ENCODE measurements at regions not wholly inside any gene's neighbourhood (a gene's known extent, or its start where the extent isn't known, plus 50 kb on each side); places are given as distances from the start of the nearest gene placed in this dataset.

- TF ChIP-seq POLR2A (IDR thresholded peaks at IDR 0.05) (no peak), CTCF (IDR thresholded peaks at IDR 0.05) (no peak), EP300 (IDR thresholded peaks at IDR 0.05) (no peak), POLR2AphosphoS5 (IDR thresholded peaks at IDR 0.05) (no peak)
Measured at GRCh38 chr2:125867908-125868307, 788.0 kb upstream of the GYPC start.

Data from stomach (tissue), 4 donors.